HepG2 (cell line): ENCODE measurements at regions not wholly inside any gene's neighbourhood (a gene's known extent, or its start where the extent isn't known, plus 50 kb on each side); places are given as distances from the start of the nearest gene placed in this dataset.

ENCODE experiments used
- ATAC-seq: fragments of 200-7000 bp; cut with Tn5 transposase; 3 replicates; pipeline ENCODE4 v1.9.1; 2020; ENCODE audit warnings: mild to moderate bottlenecking, moderate library complexity
- BruUV-seq: library from RNA; stranded (reverse); fragments of 400-500 nt; replicated peaks from 2 replicates; lab custom pipeline; 2021; lab: Mats Ljungman, UMichigan
- CTCF ChIA-PET: fragments of 300-600 bp; formaldehyde crosslinking; extraction: SDS; loops from one replicate; lab custom pipeline; 2021; ENCODE audit warnings: low total read pairs, inconsistent platforms, low intra/inter-chr PET ratio; lab: Yijun Ruan, JAX
- POLR2A ChIA-PET: fragments of 350-600 bp; sonication (Branson Sonifier 250); formaldehyde crosslinking; loops from one replicate; lab custom pipeline; 2020; ENCODE audit warnings: antibody characterized with exemption, inconsistent platforms; lab: Yijun Ruan, JAX
- DNase-seq: peaks from one replicate; pipeline ENCODE4 v3.0.0-alpha.2; 2015; ENCODE audit warnings: low spot score
- FAIRE-seq: peaks from 3 replicates; lab custom pipeline; 2011; peaks lifted over from hg19 to GRCh38; lab: Jason Lieb, UNC
- H2AFZ ChIP-seq: one replicate; pipeline ENCODE4 v1.6.1; 2011; ENCODE audit warnings: low read length, inconsistent platforms
- H3K27ac ChIP-seq: fragments of 300-600 bp; 3 replicates; pipeline ENCODE4 v1.8.0; 2011; ENCODE audit warnings: mixed run types, mild to moderate bottlenecking, mixed read lengths, low read length, inconsistent platforms; ENCODE audit not compliant: insufficient read depth; ENCODE audit errors: extremely low read length
- H3K27me3 ChIP-seq, 2 experiments: fragments of 200-600 bp in 1 of 2; 2 replicates in 1 of 2; 3 replicates in 1 of 2; pipeline versions ENCODE4 v1.6.0 to v1.8.0; 2011; ENCODE audit warnings: low read length in 2 of 2, mild to moderate bottlenecking in 2 of 2, moderate library complexity in 2 of 2, inconsistent platforms in 1 of 2; ENCODE audit not compliant: insufficient read depth in 2 of 2, control insufficient read depth in 1 of 2
- H3K36me3 ChIP-seq, 2 experiments: fragments of 200-600 bp in 1 of 2; replicated peaks in 1 of 2; 2 replicates in 1 of 2; 3 replicates in 1 of 2; pipeline versions ENCODE4 v1.5.1 to v1.8.0; 2011; ENCODE audit warnings: low read length in 2 of 2, inconsistent platforms in 1 of 2; ENCODE audit not compliant: insufficient read depth in 2 of 2, control insufficient read depth in 1 of 2
- H3K4me1 ChIP-seq: 2 replicates; pipeline ENCODE4 v1.5.1; 2012; ENCODE audit warnings: low read length, inconsistent platforms; ENCODE audit not compliant: insufficient read depth
- H3K4me2 ChIP-seq: 2 replicates; pipeline ENCODE4 v1.6.0; 2011; ENCODE audit warnings: low read depth, low read length, inconsistent platforms
- H3K4me3 ChIP-seq, 3 experiments: fragments of 200-600 bp in 1 of 3; sonication (generic), shearing (Covaris generic) in 1 of 3; replicated peaks in 1 of 3; 2 replicates each; pipeline ENCODE4 v1.5.1; 2011 to 2016; ENCODE audit warnings: low read length in 3 of 3, inconsistent platforms in 2 of 3, low read depth in 2 of 3, mild to moderate bottlenecking in 2 of 3, control low read depth in 1 of 3, mixed read lengths in 1 of 3; ENCODE audit not compliant: insufficient read depth in 1 of 3
- H3K79me2 ChIP-seq: one replicate; pipeline ENCODE4 v1.6.1; 2011; ENCODE audit warnings: low read length, inconsistent platforms; ENCODE audit not compliant: insufficient read depth
- H3K9ac ChIP-seq: 2 replicates; pipeline ENCODE4 v1.6.0; 2011; ENCODE audit warnings: mild to moderate bottlenecking, low read depth, low read length, inconsistent platforms; ENCODE audit not compliant: insufficient read depth
- H3K9me3 ChIP-seq: 2 replicates; pipeline ENCODE4 v1.5.1; 2012; ENCODE audit warnings: mild to moderate bottlenecking, low read length
- H4K20me1 ChIP-seq: 2 replicates; pipeline ENCODE4 v1.6.0; 2011; ENCODE audit warnings: inconsistent platforms, mild to moderate bottlenecking, low read length, moderate library complexity; ENCODE audit not compliant: insufficient read depth
- GLI4 ChIP-seq: sonication (generic); formaldehyde crosslinking; IDR thresholded peaks from 2 replicates; pipeline ENCODE4 v1.5.1; 2020; ENCODE audit warnings: missing genetic modification reagents, mild to moderate bottlenecking, moderate library complexity, borderline replicate concordance
- IRF2 ChIP-seq: IDR thresholded peaks from 2 replicates; pipeline ENCODE4 v1.6.1; 2018; ENCODE audit warnings: missing genetic modification reagents, missing compliant biosample characterization
- MED13 ChIP-seq: sonication (generic); formaldehyde crosslinking; IDR thresholded peaks from 2 replicates; pipeline ENCODE4 v1.5.0; 2020; ENCODE audit warnings: missing genetic modification reagents
- MTF2 ChIP-seq: sonication (generic); formaldehyde crosslinking; IDR thresholded peaks from 2 replicates; pipeline ENCODE4 v1.5.0; 2020; ENCODE audit warnings: missing genetic modification reagents, borderline replicate concordance
- TCF7 ChIP-seq: sonication (generic); IDR thresholded peaks from 2 replicates; pipeline ENCODE4 v1.6.1; 2016; ENCODE audit warnings: antibody characterized with exemption, low read depth
- THAP11 ChIP-seq: IDR thresholded peaks from 2 replicates; pipeline ENCODE4 v1.6.1; 2016; ENCODE audit warnings: missing biosample characterization, missing genetic modification reagents
- TSC22D2 ChIP-seq: sonication (generic); formaldehyde crosslinking; IDR thresholded peaks from 2 replicates; pipeline ENCODE4 v1.5.1; 2020; ENCODE audit warnings: missing genetic modification reagents, mild to moderate bottlenecking, borderline replicate concordance
- ZNF234 ChIP-seq: sonication (generic); formaldehyde crosslinking; conservative IDR thresholded peaks from 2 replicates; pipeline ENCODE4 v1.5.1; 2020; ENCODE audit warnings: mild to moderate bottlenecking, missing genetic modification reagents
- ZNF263 ChIP-seq: sonication (generic); formaldehyde crosslinking; IDR thresholded peaks from 2 replicates; pipeline ENCODE4 v1.4.0; 2020; ENCODE audit warnings: missing genetic modification reagents
- ZNF672 ChIP-seq: sonication (generic); formaldehyde crosslinking; IDR thresholded peaks from 2 replicates; pipeline ENCODE4 v1.8.1; 2022; ENCODE audit warnings: missing genetic modification reagents
- WGBS: methylation state at CpG from one replicate; pipeline ENCODE4 v1.1.6; 2017; ENCODE audit warnings: low lambda C conversion rate; 5-methylcytosine and 5-hydroxymethylcytosine counted together
- in situ Hi-C: cut with HindIII; loops from 2 replicates; pipeline ENCODE4 v1.10.0; 2017; ENCODE audit warnings: low pct_unique_long_range_greater_than_20kb; ENCODE audit not compliant: extremely low pct_ligation_motif_present
- intact Hi-C: fragments of 100-400 bp; cut with micrococcal nuclease; formaldehyde crosslinking; loops from one replicate; pipeline ENCODE4 v1.10.0; 2022; ENCODE audit not compliant: unreplicated experiment
- TF ChIP-seq, protein P1 (sequence below): sonication (generic); formaldehyde crosslinking; IDR thresholded peaks from 2 replicates; pipeline ENCODE4 v1.4.0; 2020; ENCODE audit warnings: low read depth, missing genetic modification reagents
- TF ChIP-seq, protein P2 (sequence below): sonication (generic); formaldehyde crosslinking; IDR thresholded peaks from 2 replicates; pipeline ENCODE4 v1.9.0; 2021; ENCODE audit warnings: missing genetic modification reagents, mild to moderate bottlenecking, borderline replicate concordance
- TF ChIP-seq, protein P3 (sequence below): sonication (generic); formaldehyde crosslinking; IDR thresholded peaks from 2 replicates; pipeline ENCODE4 v1.4.0; 2020; ENCODE audit warnings: mild to moderate bottlenecking, missing genetic modification reagents
- TF ChIP-seq, protein P4 (sequence below): IDR thresholded peaks from 2 replicates; pipeline ENCODE4 v1.6.1; 2012; ENCODE audit warnings: inconsistent platforms
- TF ChIP-seq, protein P5 (sequence below): sonication (generic); formaldehyde crosslinking; IDR thresholded peaks from 2 replicates; pipeline ENCODE4 v1.4.0; 2020; ENCODE audit warnings: missing genetic modification reagents
- TF ChIP-seq, protein P6 (sequence below): sonication (generic); formaldehyde crosslinking; IDR thresholded peaks from 2 replicates; pipeline ENCODE4 v1.4.0; 2020; ENCODE audit warnings: low read depth, mild to moderate bottlenecking, missing genetic modification reagents

DNA sequence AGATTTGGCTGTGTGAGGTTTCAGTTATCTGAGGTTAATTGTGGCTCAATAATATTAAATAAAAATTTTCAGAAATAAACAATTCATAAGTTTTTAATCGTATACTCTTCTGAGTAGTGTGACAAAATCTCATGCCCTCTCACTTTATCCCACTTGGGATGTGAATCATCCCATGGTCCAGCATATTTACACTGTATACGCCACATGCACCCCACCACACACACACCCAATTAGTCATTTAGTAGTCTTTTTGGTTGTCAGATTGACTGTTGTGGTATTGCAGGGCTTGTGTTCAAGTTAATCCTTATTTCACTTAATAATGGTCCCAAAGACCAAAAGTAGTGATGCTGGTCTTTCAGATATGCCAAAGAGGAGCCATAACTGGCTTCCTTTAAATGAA lies 66.4 kb upstream of the PCDH9 start:
- intact Hi-C loops (no loop called here), in situ Hi-C loops (no loop called here)
- Histone ChIP-seq H3K4me3 (no peak overlapping the region), H3K4me2 (no peak overlapping the region), H3K27ac (no peak overlapping the region), H4K20me1 (no peaks in the 10 kb centered on the region), H3K9me3 (no peaks in the 10 kb centered on the region), H2AFZ (no peak overlapping the region), H3K36me3 (no peaks in the 10 kb centered on the region), H3K27me3 (no peaks in the 10 kb centered on the region), H3K4me1 (no peaks in the 10 kb centered on the region), H3K9ac (no peak overlapping the region), H3K79me2 (no peaks in the 10 kb centered on the region)
- TF ChIP-seq IRF2 (CRISPR knock-in tag) (no peak), ZNF263 (CRISPR knock-in tag) (no peak), TCF7 (no peak), ZNF672 (no peak), TSC22D2 (CRISPR knock-in tag) (no peak), MTF2 (CRISPR knock-in tag) (no peak), ZNF234 (CRISPR knock-in tag) (no peak), GLI4 (CRISPR knock-in tag) (no peak), MED13 (CRISPR knock-in tag) (no peak), THAP11 (CRISPR knock-in tag) (no peak)
- TF ChIP-seq, protein P1, sequence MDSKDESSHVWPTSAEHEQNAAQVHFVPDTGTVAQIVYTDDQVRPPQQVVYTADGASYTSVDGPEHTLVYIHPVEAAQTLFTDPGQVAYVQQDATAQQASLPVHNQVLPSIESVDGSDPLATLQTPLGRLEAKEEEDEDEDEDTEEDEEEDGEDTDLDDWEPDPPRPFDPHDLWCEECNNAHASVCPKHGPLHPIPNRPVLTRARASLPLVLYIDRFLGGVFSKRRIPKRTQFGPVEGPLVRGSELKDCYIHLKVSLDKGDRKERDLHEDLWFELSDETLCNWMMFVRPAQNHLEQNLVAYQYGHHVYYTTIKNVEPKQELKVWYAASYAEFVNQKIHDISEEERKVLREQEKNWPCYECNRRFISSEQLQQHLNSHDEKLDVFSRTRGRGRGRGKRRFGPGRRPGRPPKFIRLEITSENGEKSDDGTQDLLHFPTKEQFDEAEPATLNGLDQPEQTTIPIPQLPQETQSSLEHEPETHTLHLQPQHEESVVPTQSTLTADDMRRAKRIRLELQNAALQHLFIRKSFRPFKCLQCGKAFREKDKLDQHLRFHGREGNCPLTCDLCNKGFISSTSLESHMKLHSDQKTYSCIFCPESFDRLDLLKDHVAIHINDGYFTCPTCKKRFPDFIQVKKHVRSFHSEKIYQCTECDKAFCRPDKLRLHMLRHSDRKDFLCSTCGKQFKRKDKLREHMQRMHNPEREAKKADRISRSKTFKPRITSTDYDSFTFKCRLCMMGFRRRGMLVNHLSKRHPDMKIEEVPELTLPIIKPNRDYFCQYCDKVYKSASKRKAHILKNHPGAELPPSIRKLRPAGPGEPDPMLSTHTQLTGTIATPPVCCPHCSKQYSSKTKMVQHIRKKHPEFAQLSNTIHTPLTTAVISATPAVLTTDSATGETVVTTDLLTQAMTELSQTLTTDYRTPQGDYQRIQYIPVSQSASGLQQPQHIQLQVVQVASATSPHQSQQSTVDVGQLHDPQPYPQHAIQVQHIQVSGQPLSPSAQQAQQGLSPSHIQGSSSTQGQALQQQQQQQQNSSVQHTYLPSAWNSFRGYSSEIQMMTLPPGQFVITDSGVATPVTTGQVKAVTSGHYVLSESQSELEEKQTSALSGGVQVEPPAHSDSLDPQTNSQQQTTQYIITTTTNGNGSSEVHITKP (CRISPR knock-in tag), result no peak
- TF ChIP-seq, protein P2, sequence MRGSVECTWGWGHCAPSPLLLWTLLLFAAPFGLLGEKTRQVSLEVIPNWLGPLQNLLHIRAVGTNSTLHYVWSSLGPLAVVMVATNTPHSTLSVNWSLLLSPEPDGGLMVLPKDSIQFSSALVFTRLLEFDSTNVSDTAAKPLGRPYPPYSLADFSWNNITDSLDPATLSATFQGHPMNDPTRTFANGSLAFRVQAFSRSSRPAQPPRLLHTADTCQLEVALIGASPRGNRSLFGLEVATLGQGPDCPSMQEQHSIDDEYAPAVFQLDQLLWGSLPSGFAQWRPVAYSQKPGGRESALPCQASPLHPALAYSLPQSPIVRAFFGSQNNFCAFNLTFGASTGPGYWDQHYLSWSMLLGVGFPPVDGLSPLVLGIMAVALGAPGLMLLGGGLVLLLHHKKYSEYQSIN (CRISPR knock-in tag), result no peak
- TF ChIP-seq, protein P3, sequence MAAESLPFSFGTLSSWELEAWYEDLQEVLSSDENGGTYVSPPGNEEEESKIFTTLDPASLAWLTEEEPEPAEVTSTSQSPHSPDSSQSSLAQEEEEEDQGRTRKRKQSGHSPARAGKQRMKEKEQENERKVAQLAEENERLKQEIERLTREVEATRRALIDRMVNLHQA (CRISPR knock-in tag), result no peak
- TF ChIP-seq, protein P4, sequence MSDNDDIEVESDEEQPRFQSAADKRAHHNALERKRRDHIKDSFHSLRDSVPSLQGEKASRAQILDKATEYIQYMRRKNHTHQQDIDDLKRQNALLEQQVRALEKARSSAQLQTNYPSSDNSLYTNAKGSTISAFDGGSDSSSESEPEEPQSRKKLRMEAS, result no peak
- TF ChIP-seq, protein P5, sequence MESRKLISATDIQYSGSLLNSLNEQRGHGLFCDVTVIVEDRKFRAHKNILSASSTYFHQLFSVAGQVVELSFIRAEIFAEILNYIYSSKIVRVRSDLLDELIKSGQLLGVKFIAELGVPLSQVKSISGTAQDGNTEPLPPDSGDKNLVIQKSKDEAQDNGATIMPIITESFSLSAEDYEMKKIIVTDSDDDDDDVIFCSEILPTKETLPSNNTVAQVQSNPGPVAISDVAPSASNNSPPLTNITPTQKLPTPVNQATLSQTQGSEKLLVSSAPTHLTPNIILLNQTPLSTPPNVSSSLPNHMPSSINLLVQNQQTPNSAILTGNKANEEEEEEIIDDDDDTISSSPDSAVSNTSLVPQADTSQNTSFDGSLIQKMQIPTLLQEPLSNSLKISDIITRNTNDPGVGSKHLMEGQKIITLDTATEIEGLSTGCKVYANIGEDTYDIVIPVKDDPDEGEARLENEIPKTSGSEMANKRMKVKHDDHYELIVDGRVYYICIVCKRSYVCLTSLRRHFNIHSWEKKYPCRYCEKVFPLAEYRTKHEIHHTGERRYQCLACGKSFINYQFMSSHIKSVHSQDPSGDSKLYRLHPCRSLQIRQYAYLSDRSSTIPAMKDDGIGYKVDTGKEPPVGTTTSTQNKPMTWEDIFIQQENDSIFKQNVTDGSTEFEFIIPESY, result no peak
- TF ChIP-seq, protein P6, sequence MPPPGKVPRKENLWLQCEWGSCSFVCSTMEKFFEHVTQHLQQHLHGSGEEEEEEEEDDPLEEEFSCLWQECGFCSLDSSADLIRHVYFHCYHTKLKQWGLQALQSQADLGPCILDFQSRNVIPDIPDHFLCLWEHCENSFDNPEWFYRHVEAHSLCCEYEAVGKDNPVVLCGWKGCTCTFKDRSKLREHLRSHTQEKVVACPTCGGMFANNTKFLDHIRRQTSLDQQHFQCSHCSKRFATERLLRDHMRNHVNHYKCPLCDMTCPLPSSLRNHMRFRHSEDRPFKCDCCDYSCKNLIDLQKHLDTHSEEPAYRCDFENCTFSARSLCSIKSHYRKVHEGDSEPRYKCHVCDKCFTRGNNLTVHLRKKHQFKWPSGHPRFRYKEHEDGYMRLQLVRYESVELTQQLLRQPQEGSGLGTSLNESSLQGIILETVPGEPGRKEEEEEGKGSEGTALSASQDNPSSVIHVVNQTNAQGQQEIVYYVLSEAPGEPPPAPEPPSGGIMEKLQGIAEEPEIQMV, result no peak
- 0% methylated on average over 2 of the region's 2 CpGs for WGBS
- POLR2A ChIA-PET, result no interaction called here
- no TSS peak for BruUV-seq
- no peak for DNase-seq
- no peak for FAIRE-seq
- ATAC-seq, result no peak
- CTCF ChIA-PET, result no interaction called here
